Panc1 (cell line): ENCODE measurements at regions not wholly inside any gene's neighbourhood (a gene's known extent, or its start where the extent isn't known, plus 50 kb on each side); places are given as distances from the start of the nearest gene placed in this dataset.

ENCODE experiments used
- ATAC-seq: fragments of 200-7000 bp; cut with Tn5 transposase; 2 replicates; pipeline ENCODE4 v1.9.1; 2020; ENCODE audit warnings: mild to moderate bottlenecking, moderate library complexity
- BruUV-seq: library from RNA; stranded (reverse); fragments of 400-500 nt; replicated peaks from 2 replicates; lab custom pipeline; 2021; lab: Mats Ljungman, UMichigan
- CTCF ChIA-PET: fragments of 300-600 bp; sonication (Branson Sonifier 250); formaldehyde crosslinking; loops from one replicate; lab custom pipeline; 2022; ENCODE audit warnings: antibody characterized with exemption; lab: Charles Lee
- POLR2A ChIA-PET: fragments of 300-600 bp; sonication (Branson Sonifier 250); formaldehyde crosslinking; loops from one replicate; lab custom pipeline; 2022; ENCODE audit warnings: antibody characterized with exemption; lab: Charles Lee
- DNase-seq: peaks from one replicate; pipeline ENCODE4 v3.0.0-alpha.2; 2010; ENCODE audit warnings: low read depth, low spot score
- H3K27ac ChIP-seq: 2 replicates; pipeline ENCODE4 v1.5.1; 2011; ENCODE audit warnings: mild to moderate bottlenecking, low read length, inconsistent platforms
- H3K27me3 ChIP-seq: fragments of 200-500 bp; sonication (Bioruptor generic); 2 replicates; pipeline ENCODE4 v1.6.0; 2014; ENCODE audit warnings: low read length, inconsistent platforms; ENCODE audit not compliant: control insufficient read depth, insufficient read depth
- H3K36me3 ChIP-seq: fragments of 200-500 bp; sonication (Bioruptor generic); 2 replicates; pipeline ENCODE4 v1.5.1; 2014; ENCODE audit warnings: inconsistent platforms, mild to moderate bottlenecking, low read length, moderate library complexity; ENCODE audit not compliant: control insufficient read depth, insufficient read depth
- H3K4me1 ChIP-seq: 2 replicates; pipeline ENCODE4 v1.5.1; 2011; ENCODE audit warnings: inconsistent platforms, mild to moderate bottlenecking, low read length, moderate library complexity; ENCODE audit not compliant: control insufficient read depth, insufficient read depth
- H3K4me3 ChIP-seq, 2 experiments: 2 replicates each; pipeline ENCODE4 v1.5.1; 2011 to 2012; ENCODE audit warnings: low read depth in 2 of 2, low read length in 2 of 2, mild to moderate bottlenecking in 2 of 2, inconsistent platforms in 1 of 2, moderate library complexity in 1 of 2
- H3K9me3 ChIP-seq: fragments of 200-500 bp; sonication (Bioruptor generic); 2 replicates; pipeline ENCODE4 v1.5.1; 2014; ENCODE audit warnings: low read depth, mild to moderate bottlenecking, inconsistent platforms, low read length, moderate library complexity; ENCODE audit not compliant: control insufficient read depth, insufficient read depth
- POLR2AphosphoS5 ChIP-seq: IDR thresholded peaks from 2 replicates; pipeline ENCODE4 v1.6.1; 2012; ENCODE audit warnings: mild to moderate bottlenecking, low read depth, low read length, moderate library complexity
- SIN3A ChIP-seq: IDR thresholded peaks from 2 replicates; pipeline ENCODE4 v1.6.1; 2012; ENCODE audit warnings: low read depth, mild to moderate bottlenecking, low read length, moderate library complexity, borderline replicate concordance; ENCODE audit not compliant: insufficient read depth
- TCF7L2 ChIP-seq: IDR thresholded peaks from 2 replicates; pipeline ENCODE4 v1.6.1; 2011; ENCODE audit warnings: mild to moderate bottlenecking, low read depth, low read length, inconsistent platforms
- in situ Hi-C: cut with HindIII; loops from 2 replicates; pipeline ENCODE4 v1.10.0; 2016; ENCODE audit warnings: low sequenced_read_pairs, low pct_unique_long_range_greater_than_20kb
- intact Hi-C: fragments of 100-400 bp; cut with micrococcal nuclease; formaldehyde crosslinking; loops from one replicate; pipeline ENCODE4 v1.10.0; 2022; ENCODE audit not compliant: unreplicated experiment
- TF ChIP-seq, protein P1 (sequence below), 2 experiments: IDR thresholded peaks; 2 replicates each; pipeline ENCODE4 v1.6.1; 2011 to 2012; ENCODE audit warnings: low read depth in 2 of 2, control low read depth in 1 of 2, low read length in 1 of 2, mild to moderate bottlenecking in 1 of 2, moderate library complexity in 1 of 2; ENCODE audit not compliant: insufficient read depth in 1 of 2
- TF ChIP-seq, protein P2 (sequence below): fragments of 450-650 bp; IDR thresholded peaks from 2 replicates; pipeline ENCODE4 v1.5.1; 2017; ENCODE audit warnings: mild to moderate bottlenecking

DNA sequence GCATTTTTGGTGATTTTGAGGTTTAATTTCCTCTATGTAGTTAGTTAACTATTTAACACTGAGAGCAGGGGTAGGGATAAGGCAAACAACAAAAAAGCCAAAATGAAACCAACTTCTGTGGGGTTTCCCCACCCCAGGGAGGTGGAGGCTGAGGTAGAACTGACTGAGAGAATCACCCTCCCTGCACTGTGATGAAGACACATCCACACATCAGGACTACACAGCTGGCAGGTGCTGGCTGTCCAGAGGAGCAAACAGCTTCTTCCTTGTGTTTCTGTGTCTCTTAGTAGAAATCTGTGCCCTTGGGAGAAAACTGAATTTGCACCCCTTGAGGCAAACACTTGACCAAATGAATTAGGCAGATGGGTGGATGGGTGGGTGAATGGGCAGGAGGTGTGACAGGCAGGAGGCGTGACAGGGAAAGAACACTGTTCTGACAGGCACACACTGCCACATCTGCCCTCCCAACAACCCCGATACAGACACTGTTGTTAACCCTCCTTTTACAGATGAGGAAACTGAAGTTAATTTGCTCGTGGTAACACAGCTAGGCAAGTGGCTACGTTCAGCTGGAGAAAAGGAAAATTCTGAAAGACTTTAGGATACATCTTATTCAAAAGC is 62.9 kb upstream of the AMZ2 start:
- Histone ChIP-seq H3K4me1 (no peaks in the 10 kb centered on the region), H3K27ac (no peak overlapping the region), H3K36me3 (no peaks in the 10 kb centered on the region), H3K4me3 (no peak overlapping the region), H3K9me3 (no peaks in the 10 kb centered on the region), H3K27me3 (no peaks in the 10 kb centered on the region)
- intact Hi-C loops (no loop called here), in situ Hi-C loops (no loop called here)
- CTCF ChIA-PET = no interaction called here
- TF ChIP-seq, protein P1, sequence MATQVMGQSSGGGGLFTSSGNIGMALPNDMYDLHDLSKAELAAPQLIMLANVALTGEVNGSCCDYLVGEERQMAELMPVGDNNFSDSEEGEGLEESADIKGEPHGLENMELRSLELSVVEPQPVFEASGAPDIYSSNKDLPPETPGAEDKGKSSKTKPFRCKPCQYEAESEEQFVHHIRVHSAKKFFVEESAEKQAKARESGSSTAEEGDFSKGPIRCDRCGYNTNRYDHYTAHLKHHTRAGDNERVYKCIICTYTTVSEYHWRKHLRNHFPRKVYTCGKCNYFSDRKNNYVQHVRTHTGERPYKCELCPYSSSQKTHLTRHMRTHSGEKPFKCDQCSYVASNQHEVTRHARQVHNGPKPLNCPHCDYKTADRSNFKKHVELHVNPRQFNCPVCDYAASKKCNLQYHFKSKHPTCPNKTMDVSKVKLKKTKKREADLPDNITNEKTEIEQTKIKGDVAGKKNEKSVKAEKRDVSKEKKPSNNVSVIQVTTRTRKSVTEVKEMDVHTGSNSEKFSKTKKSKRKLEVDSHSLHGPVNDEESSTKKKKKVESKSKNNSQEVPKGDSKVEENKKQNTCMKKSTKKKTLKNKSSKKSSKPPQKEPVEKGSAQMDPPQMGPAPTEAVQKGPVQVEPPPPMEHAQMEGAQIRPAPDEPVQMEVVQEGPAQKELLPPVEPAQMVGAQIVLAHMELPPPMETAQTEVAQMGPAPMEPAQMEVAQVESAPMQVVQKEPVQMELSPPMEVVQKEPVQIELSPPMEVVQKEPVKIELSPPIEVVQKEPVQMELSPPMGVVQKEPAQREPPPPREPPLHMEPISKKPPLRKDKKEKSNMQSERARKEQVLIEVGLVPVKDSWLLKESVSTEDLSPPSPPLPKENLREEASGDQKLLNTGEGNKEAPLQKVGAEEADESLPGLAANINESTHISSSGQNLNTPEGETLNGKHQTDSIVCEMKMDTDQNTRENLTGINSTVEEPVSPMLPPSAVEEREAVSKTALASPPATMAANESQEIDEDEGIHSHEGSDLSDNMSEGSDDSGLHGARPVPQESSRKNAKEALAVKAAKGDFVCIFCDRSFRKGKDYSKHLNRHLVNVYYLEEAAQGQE (IDR thresholded peaks at IDR 0.05; ENCODE audit: insufficient read depth in 1 of 2, low read depth in 2 of 2, low read length in 1 of 2) = no peak
- no peak for TF ChIP-seq POLR2AphosphoS5
- TF ChIP-seq SIN3A = no peak
- TF ChIP-seq, protein P2, sequence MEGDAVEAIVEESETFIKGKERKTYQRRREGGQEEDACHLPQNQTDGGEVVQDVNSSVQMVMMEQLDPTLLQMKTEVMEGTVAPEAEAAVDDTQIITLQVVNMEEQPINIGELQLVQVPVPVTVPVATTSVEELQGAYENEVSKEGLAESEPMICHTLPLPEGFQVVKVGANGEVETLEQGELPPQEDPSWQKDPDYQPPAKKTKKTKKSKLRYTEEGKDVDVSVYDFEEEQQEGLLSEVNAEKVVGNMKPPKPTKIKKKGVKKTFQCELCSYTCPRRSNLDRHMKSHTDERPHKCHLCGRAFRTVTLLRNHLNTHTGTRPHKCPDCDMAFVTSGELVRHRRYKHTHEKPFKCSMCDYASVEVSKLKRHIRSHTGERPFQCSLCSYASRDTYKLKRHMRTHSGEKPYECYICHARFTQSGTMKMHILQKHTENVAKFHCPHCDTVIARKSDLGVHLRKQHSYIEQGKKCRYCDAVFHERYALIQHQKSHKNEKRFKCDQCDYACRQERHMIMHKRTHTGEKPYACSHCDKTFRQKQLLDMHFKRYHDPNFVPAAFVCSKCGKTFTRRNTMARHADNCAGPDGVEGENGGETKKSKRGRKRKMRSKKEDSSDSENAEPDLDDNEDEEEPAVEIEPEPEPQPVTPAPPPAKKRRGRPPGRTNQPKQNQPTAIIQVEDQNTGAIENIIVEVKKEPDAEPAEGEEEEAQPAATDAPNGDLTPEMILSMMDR = no peak
- TF ChIP-seq TCF7L2 = no peak
- BruUV-seq = no TSS peak
- DNase-seq (no peak), ATAC-seq (no peak)
- POLR2A ChIA-PET = no interaction called here

GRCh38 chr17:68185820-68186219 is 62.0 kb upstream of the AMZ2 start:
- no TSS peak for BruUV-seq
- no peak for ATAC-seq
- no peak for TF ChIP-seq SIN3A
- TF ChIP-seq, protein P2 = no peak
- TF ChIP-seq TCF7L2 = no peak
- TF ChIP-seq, protein P1 (IDR thresholded peaks at IDR 0.05; ENCODE audit: insufficient read depth in 1 of 2, low read depth in 2 of 2, low read length in 1 of 2) = no peak
- no peak for TF ChIP-seq POLR2AphosphoS5

More at GRCh38 chr17:68185820-68186219, 62.0 kb upstream of the AMZ2 start:
- POLR2A ChIA-PET = no interaction called here
- no peak overlapping the region for H3K27ac ChIP-seq
- no peaks in the 10 kb centered on the region for H3K9me3 ChIP-seq
- H3K27me3 ChIP-seq = no peaks in the 10 kb centered on the region
- H3K36me3 ChIP-seq = no peaks in the 10 kb centered on the region
- no peak for DNase-seq
- CTCF ChIA-PET = interaction anchor here (0.7 kb wide), 1 partner anchor 10 kb away, joined by 8 read pairs; no protein-coding TSS in a partner anchor
- intact Hi-C loops (no loop called here), in situ Hi-C loops (no loop called here)
- no peak overlapping the region for H3K4me3 ChIP-seq
- H3K4me1 ChIP-seq = no peaks in the 10 kb centered on the region
